HL-60 (cell line): ENCODE measurements at regions not wholly inside any gene's neighbourhood (a gene's known extent, or its start where the extent isn't known, plus 50 kb on each side); places are given as distances from the start of the nearest gene placed in this dataset.

Source experiments
- CTCF ChIP-seq: IDR thresholded peaks from one replicate; pipeline ENCODE4 v1.5.1; 2011; ENCODE audit warnings: low read length, control low read depth, inconsistent platforms; ENCODE audit not compliant: insufficient read depth
- GABPA ChIP-seq: IDR thresholded peaks from 2 replicates; pipeline ENCODE4 v1.6.1; 2012; ENCODE audit warnings: low read depth
- POLR2AphosphoS5 ChIP-seq: IDR thresholded peaks from 2 replicates; pipeline ENCODE4 v1.6.1; 2012; ENCODE audit warnings: low read depth
- REST ChIP-seq: IDR thresholded peaks from 2 replicates; pipeline ENCODE4 v1.6.1; 2012; ENCODE audit warnings: low read depth; ENCODE audit not compliant: insufficient replicate concordance

GRCh38 chr1:148334339-148335130 lies 148.6 kb downstream of the PPIAL4G start:
- TF ChIP-seq CTCF (no peak), POLR2AphosphoS5 (peak; percentile 100), REST (peak; percentile 30), GABPA (peak; percentile 59; the same call in 1 of the 2 replicates)
